Prostate gland (tissue), 2 donors: ENCODE measurements at regions not wholly inside any gene's neighbourhood (a gene's known extent, or its start where the extent isn't known, plus 50 kb on each side); places are given as distances from the start of the nearest gene placed in this dataset.

Experiments
- CTCF ChIP-seq, 4 experiments: fragments of 200-600 bp in 2 of 4; fragments of 450-650 bp in 2 of 4; sonication (generic) in 2 of 4; IDR thresholded peaks; 1 replicate in 3 of 4; 2 replicates in 1 of 4; pipeline ENCODE4 v1.5.1; 2016 to 2019; ENCODE audit warnings: antibody characterized with exemption in 4 of 4, mild to moderate bottlenecking in 2 of 4, moderate library complexity in 2 of 4
- POLR2AphosphoS5 ChIP-seq: sonication (generic); formaldehyde crosslinking; IDR thresholded peaks from one replicate; pipeline ENCODE4 v1.6.1; 2017; ENCODE audit warnings: antibody characterized with exemption

GRCh38 chr1:185438936-185439335 is 121.9 kb upstream of the IVNS1ABP start:
- TF ChIP-seq CTCF (IDR thresholded peaks at IDR 0.05) (no peak), POLR2AphosphoS5 (no peak)
